B cell (primary cell): ENCODE measurements at regions not wholly inside any gene's neighbourhood (a gene's known extent, or its start where the extent isn't known, plus 50 kb on each side); places are given as distances from the start of the nearest gene placed in this dataset.

ENCODE experiments used
- ATAC-seq: fragments of 200-7000 bp; cut with Tn5 transposase; one replicate; pipeline ENCODE4 v1.10.0; 2021; ENCODE audit warnings: low read depth, mild to moderate bottlenecking, moderate number of reproducible peaks, moderate library complexity
- CTCF ChIA-PET: fragments of 350-600 bp; sonication (Branson Sonifier 250); formaldehyde crosslinking; loops from one replicate; lab custom pipeline; 2021; ENCODE audit warnings: antibody characterized with exemption, inconsistent platforms; lab: Charles Lee
- POLR2A ChIA-PET: fragments of 350-600 bp; sonication (Branson Sonifier 250); formaldehyde crosslinking; loops from one replicate; lab custom pipeline; 2021; ENCODE audit warnings: antibody characterized with exemption; lab: Charles Lee
- DNase-seq: peaks from one replicate; pipeline ENCODE4 v3.0.0; 2013
- H2AFZ ChIP-seq: 2 replicates; pipeline ENCODE4 v1.6.1; 2012; ENCODE audit warnings: mild to moderate bottlenecking, low read depth, low read length; ENCODE audit not compliant: insufficient read depth, poor library complexity, severe bottlenecking
- H3K27ac ChIP-seq, 2 donors: 1 replicate in 1 of 2; 2 replicates in 1 of 2; pipeline ENCODE4 v1.5.1; 2012 to 2013; ENCODE audit warnings: low read length in 2 of 2, mild to moderate bottlenecking in 2 of 2, moderate library complexity in 1 of 2
- H3K27me3 ChIP-seq, 4 experiments: fragments of 200-600 bp in 1 of 4; sonication (generic) in 1 of 4; replicated peaks in 1 of 4; 1 replicate in 2 of 4; 2 replicates in 2 of 4; pipeline versions ENCODE4 v1.6.1 to v1.7.0; 2013 to 2016; ENCODE audit warnings: low read length in 3 of 4, mild to moderate bottlenecking in 2 of 4, mixed read lengths in 1 of 4, moderate library complexity in 1 of 4; ENCODE audit not compliant: insufficient read depth in 4 of 4, control insufficient read depth in 3 of 4; ENCODE audit errors: control extremely low read depth in 1 of 4
- H3K36me3 ChIP-seq, 2 experiments: replicated peaks in 1 of 2; 1 replicate in 1 of 2; 2 replicates in 1 of 2; pipeline versions ENCODE4 v1.6.1 to v1.7.1; 2013; ENCODE audit warnings: low read length in 1 of 2; ENCODE audit not compliant: insufficient read depth in 2 of 2, control insufficient read depth in 1 of 2; ENCODE audit errors: control extremely low read depth in 1 of 2, extremely low read depth in 1 of 2
- H3K4me1 ChIP-seq, 2 donors: fragments of 200-600 bp in 1 of 2; sonication (generic) in 1 of 2; 1 replicate in 1 of 2; 2 replicates in 1 of 2; pipeline versions ENCODE4 v1.5.1 to v1.6.1; 2013 to 2017; ENCODE audit warnings: low read length in 2 of 2; ENCODE audit not compliant: control insufficient read depth in 2 of 2, insufficient read depth in 2 of 2
- H3K4me2 ChIP-seq: replicated peaks from 2 replicates; pipeline ENCODE3; 2012; ENCODE audit warnings: mild to moderate bottlenecking, low read depth, low read length; ENCODE audit not compliant: poor library complexity, severe bottlenecking
- H3K4me3 ChIP-seq, 5 experiments: fragments of 200-600 bp in 1 of 5; sonication (generic) in 1 of 5; 1 replicate in 3 of 5; 2 replicates in 2 of 5; pipeline versions ENCODE4 v1.5.1 to v1.7.0; 2011 to 2016; ENCODE audit warnings: low read length in 4 of 5, mild to moderate bottlenecking in 4 of 5, low read depth in 2 of 5, control low read depth in 1 of 5, moderate library complexity in 1 of 5; ENCODE audit not compliant: insufficient read depth in 1 of 5; ENCODE audit errors: control extremely low read depth in 1 of 5, extremely low read depth in 1 of 5
- H3K79me2 ChIP-seq: fragments of 200-600 bp; sonication (generic); one replicate; pipeline ENCODE4 v1.6.0; 2016; ENCODE audit warnings: low read length; ENCODE audit not compliant: control insufficient read depth, insufficient read depth
- H3K9ac ChIP-seq: fragments of 200-600 bp; sonication (generic); 2 replicates; pipeline ENCODE4 v1.6.1; 2017; ENCODE audit warnings: mild to moderate bottlenecking, low read length, moderate library complexity
- H3K9me3 ChIP-seq, 3 donors: one replicate each; pipeline versions ENCODE4 v1.6.1 to v1.7.1; 2013; ENCODE audit warnings: low read length in 2 of 3; ENCODE audit not compliant: control insufficient read depth in 2 of 3, insufficient read depth in 1 of 3; ENCODE audit errors: control extremely low read depth in 1 of 3
- H4K20me1 ChIP-seq: 2 replicates; pipeline ENCODE4 v1.6.0; 2012; ENCODE audit warnings: mild to moderate bottlenecking, low read length; ENCODE audit not compliant: insufficient read depth, control insufficient read depth, poor library complexity, severe bottlenecking
- H3K27ac Mint-ChIP-seq: one replicate; pipeline ENCODE4 v1.8.0; 2021; ENCODE audit warnings: mixed read lengths
- H3K27me3 Mint-ChIP-seq: one replicate; pipeline ENCODE4 v1.8.0; 2021; ENCODE audit warnings: mixed read lengths
- H3K4me1 Mint-ChIP-seq: one replicate; pipeline ENCODE4 v1.8.0; 2021; ENCODE audit warnings: mixed read lengths
- H3K4me3 Mint-ChIP-seq: one replicate; pipeline ENCODE4 v1.8.0; 2021; ENCODE audit warnings: mixed read lengths
- H3K9me3 Mint-ChIP-seq: one replicate; pipeline ENCODE4 v1.8.0; 2022; ENCODE audit warnings: mixed read lengths; ENCODE audit not compliant: insufficient read depth
- EZH2 ChIP-seq: IDR thresholded peaks from 2 replicates; pipeline ENCODE4 v1.6.1; 2012; ENCODE audit warnings: borderline replicate concordance, low read depth, mild to moderate bottlenecking, moderate library complexity, low read length; ENCODE audit not compliant: insufficient read depth, poor library complexity, severe bottlenecking
- WGBS: methylation state at CpG from one replicate; pipeline ENCODE4 v1.1.5; 2013; ENCODE audit warnings: missing lambda C conversion rate; ENCODE audit not compliant: insufficient coverage; 5-methylcytosine and 5-hydroxymethylcytosine counted together
- intact Hi-C: fragments of 100-400 bp; cut with micrococcal nuclease; formaldehyde crosslinking; loops from one replicate; pipeline ENCODE4 v1.10.0; 2022
- TF ChIP-seq, protein P1 (sequence below): fragments of 200-600 bp; IDR thresholded peaks from one replicate; pipeline ENCODE4 v1.8.0; 2022; ENCODE audit warnings: antibody characterized with exemption, mild to moderate bottlenecking

DNA sequence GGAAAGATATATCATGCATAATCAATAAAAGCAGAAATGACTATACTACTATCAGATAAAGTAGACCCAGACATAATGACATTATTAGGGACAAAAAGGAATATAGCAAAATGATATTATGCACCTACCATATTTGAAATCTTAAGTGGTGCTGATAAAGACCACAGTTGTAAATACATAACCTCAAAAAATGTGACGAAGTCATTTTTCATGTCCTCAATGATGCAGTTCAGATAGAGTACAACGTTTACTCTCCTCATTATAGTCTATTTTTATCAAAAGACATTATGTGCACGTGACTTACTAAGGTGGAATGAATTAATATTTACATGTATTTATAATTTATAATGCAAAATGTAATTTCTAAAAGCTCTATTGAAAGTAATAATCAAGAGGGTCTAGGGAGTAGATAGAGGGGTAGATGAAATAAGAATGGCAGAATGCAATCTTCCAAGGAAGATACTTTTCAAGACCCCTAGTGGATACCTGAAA is 61.7 kb upstream of the TNFSF4 start:
- Histone ChIP-seq H3K79me2 (no peaks in the 10 kb centered on the region), H3K4me1 (no peaks in the 10 kb centered on the region), H2AFZ (no peak overlapping the region), H3K4me2 (no peak overlapping the region), H3K27ac (no peak overlapping the region), H3K9me3 (no peaks in the 10 kb centered on the region), H3K27me3 (no peaks in the 10 kb centered on the region), H3K9ac (no peak overlapping the region), H3K4me3 (no peak overlapping the region), H4K20me1 (no peaks in the 10 kb centered on the region), H3K36me3 (no peaks in the 10 kb centered on the region)
- intact Hi-C loops: no loop called here
- ChIA-PET POLR2A (no interaction called here), CTCF (interaction anchor here (2.2 kb wide), 1 partner anchor 14 kb away, joined by 9 read pairs; no protein-coding TSS in a partner anchor)
- Mint-ChIP-seq H3K4me1 (peaks cover 15% of the 10 kb centered on the region), H3K27me3 (no peaks in the 10 kb centered on the region), H3K4me3 (no peak overlapping the region), H3K9me3 (no peaks in the 10 kb centered on the region), H3K27ac (no peak overlapping the region)
- no CpG with 5 or more reads among the region's 3 CpGs for WGBS
- no peak for ATAC-seq
- DNase-seq: no peak
- TF ChIP-seq, protein P1, sequence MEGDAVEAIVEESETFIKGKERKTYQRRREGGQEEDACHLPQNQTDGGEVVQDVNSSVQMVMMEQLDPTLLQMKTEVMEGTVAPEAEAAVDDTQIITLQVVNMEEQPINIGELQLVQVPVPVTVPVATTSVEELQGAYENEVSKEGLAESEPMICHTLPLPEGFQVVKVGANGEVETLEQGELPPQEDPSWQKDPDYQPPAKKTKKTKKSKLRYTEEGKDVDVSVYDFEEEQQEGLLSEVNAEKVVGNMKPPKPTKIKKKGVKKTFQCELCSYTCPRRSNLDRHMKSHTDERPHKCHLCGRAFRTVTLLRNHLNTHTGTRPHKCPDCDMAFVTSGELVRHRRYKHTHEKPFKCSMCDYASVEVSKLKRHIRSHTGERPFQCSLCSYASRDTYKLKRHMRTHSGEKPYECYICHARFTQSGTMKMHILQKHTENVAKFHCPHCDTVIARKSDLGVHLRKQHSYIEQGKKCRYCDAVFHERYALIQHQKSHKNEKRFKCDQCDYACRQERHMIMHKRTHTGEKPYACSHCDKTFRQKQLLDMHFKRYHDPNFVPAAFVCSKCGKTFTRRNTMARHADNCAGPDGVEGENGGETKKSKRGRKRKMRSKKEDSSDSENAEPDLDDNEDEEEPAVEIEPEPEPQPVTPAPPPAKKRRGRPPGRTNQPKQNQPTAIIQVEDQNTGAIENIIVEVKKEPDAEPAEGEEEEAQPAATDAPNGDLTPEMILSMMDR: no peak
- TF ChIP-seq EZH2: no peak

DNA sequence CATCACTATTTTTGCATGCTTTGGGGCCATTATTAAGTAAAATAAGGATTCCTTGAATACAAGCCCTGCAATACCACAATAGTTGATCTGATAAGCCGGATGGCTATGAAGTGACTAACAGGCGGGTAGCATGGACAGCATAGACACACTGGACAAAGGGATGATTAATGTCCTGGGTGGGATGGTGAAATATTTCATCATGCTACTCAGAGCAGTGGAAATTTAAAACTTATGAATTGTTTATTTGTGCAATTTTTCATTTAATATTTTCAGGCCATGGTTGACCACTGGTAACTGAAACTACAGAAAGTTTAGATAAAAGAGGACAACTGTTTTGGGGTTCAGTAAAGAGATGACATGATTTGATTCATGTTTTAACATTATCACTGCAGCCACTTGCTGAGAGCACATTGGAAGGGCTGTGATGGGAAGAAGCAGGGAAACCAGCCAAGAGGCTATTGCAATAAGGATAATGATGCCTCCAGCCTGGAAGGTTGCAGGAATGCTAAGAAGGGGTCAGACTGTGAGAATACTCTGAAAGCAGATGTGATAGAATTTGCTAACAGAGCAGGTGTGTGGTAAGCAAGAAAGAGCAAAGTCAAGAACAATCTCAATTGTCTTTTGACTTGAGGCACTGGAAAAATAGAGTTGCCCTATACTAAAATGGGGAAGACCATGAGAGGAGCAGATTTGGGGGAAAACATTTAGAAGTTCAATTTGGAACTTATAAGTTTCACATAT is 62.5 kb upstream of the TNFSF4 start:
- H3K9me3 ChIP-seq: no peaks in the 10 kb centered on the region
- H3K4me3 Mint-ChIP-seq: no peak overlapping the region
- H3K27me3 ChIP-seq: no peaks in the 10 kb centered on the region
- no peak overlapping the region for H3K4me2 ChIP-seq
- H3K27ac ChIP-seq: no peak overlapping the region
- H3K4me1 Mint-ChIP-seq: peaks cover 15% of the 10 kb centered on the region
- H4K20me1 ChIP-seq: no peaks in the 10 kb centered on the region
- POLR2A ChIA-PET: no interaction called here
- no peak for TF ChIP-seq EZH2
- TF ChIP-seq, protein P1: no peak
- H3K9ac ChIP-seq: no peak overlapping the region
- H3K27ac Mint-ChIP-seq: no peak overlapping the region
- DNase-seq (no peak), ATAC-seq (no peak)
- H3K4me3 ChIP-seq: no peak overlapping the region
- no peaks in the 10 kb centered on the region for H3K27me3 Mint-ChIP-seq
- no peaks in the 10 kb centered on the region for H3K4me1 ChIP-seq
- H3K79me2 ChIP-seq: no peaks in the 10 kb centered on the region
- no CpG with 5 or more reads among the region's 2 CpGs for WGBS
- CTCF ChIA-PET: interaction anchor here (2.2 kb wide), 1 partner anchor 15 kb away, joined by 9 read pairs; no protein-coding TSS in a partner anchor
- intact Hi-C loops: no loop called here
- H3K9me3 Mint-ChIP-seq: no peaks in the 10 kb centered on the region
- no peak overlapping the region for H2AFZ ChIP-seq
- no peaks in the 10 kb centered on the region for H3K36me3 ChIP-seq
